GM19099 (cell line): ENCODE measurements at regions not wholly inside any gene's neighbourhood (a gene's known extent, or its start where the extent isn't known, plus 50 kb on each side); places are given as distances from the start of the nearest gene placed in this dataset.

ENCODE experiments used
- POLR2A ChIP-seq: IDR thresholded peaks from 3 replicates; pipeline ENCODE4 v1.6.1; 2011; ENCODE audit warnings: low read depth; ENCODE audit not compliant: insufficient read length; ENCODE audit errors: extremely low read depth

- TF ChIP-seq POLR2A, result no peak
These were observed 154.0 kb downstream of the PRL start for GRCh38 chr6:22142856-22143255.

- no peak for TF ChIP-seq POLR2A
These were observed 151.5 kb downstream of the PRL start for GRCh38 chr6:22145376-22145775.

GRCh38 chr6:22145823-22146677 is 150.8 kb downstream of the PRL start:
- no peak for TF ChIP-seq POLR2A

- TF ChIP-seq POLR2A, result no peak
These were observed 150.2 kb downstream of the PRL start for GRCh38 chr6:22146678-22146930.

- no peak for TF ChIP-seq POLR2A
These were observed 149.7 kb downstream of the PRL start for GRCh38 chr6:22146931-22147701.

- no peak for TF ChIP-seq POLR2A
These were observed 148.7 kb downstream of the PRL start for GRCh38 chr6:22147921-22148776.

- TF ChIP-seq POLR2A, result no peak
These were observed 147.7 kb downstream of the PRL start for GRCh38 chr6:22149096-22149495.

GRCh38 chr6:22149501-22150367 is 147.1 kb downstream of the PRL start:
- no peak for TF ChIP-seq POLR2A

GRCh38 chr6:22150368-22151035 is 146.3 kb downstream of the PRL start:
- TF ChIP-seq POLR2A, result no peak

GRCh38 chr6:22151892-22152291 is 144.9 kb downstream of the PRL start:
- TF ChIP-seq POLR2A, result no peak

- no peak for TF ChIP-seq POLR2A
These were observed 144.0 kb downstream of the PRL start for GRCh38 chr6:22152841-22153240.

GRCh38 chr6:22153384-22154158 is 143.3 kb downstream of the PRL start:
- no peak for TF ChIP-seq POLR2A

- no peak for TF ChIP-seq POLR2A
These were observed 141.3 kb downstream of the PRL start for GRCh38 chr6:22155551-22155950.

GRCh38 chr6:22157233-22157632 is 139.6 kb downstream of the PRL start:
- TF ChIP-seq POLR2A, result no peak

GRCh38 chr6:22164236-22164635 is 132.6 kb downstream of the PRL start:
- TF ChIP-seq POLR2A, result no peak
